H1 (cell line): ENCODE measurements at regions not wholly inside any gene's neighbourhood (a gene's known extent, or its start where the extent isn't known, plus 50 kb on each side); places are given as distances from the start of the nearest gene placed in this dataset.

ENCODE experiments used
- CTCF ChIA-PET: fragments of 300-600 bp; sonication (Branson Sonifier 250); formaldehyde crosslinking; loops from one replicate; lab custom pipeline; 2021; ENCODE audit not compliant: partially characterized antibody; lab: Charles Lee
- POLR2A ChIA-PET: fragments of 300-600 bp; sonication (Branson Sonifier 250); formaldehyde crosslinking; loops from one replicate; lab custom pipeline; 2021; ENCODE audit warnings: inconsistent platforms; ENCODE audit not compliant: partially characterized antibody; lab: Charles Lee
- DNase-seq, 2 experiments: peaks; one replicate each; pipeline versions ENCODE4 v3.0.0 to v3.0.0-alpha.2; 2010 to 2022; ENCODE audit warnings: low spot score in 2 of 2, low read depth in 1 of 2, mixed read lengths in 1 of 2
- FAIRE-seq: peaks from 2 replicates; lab custom pipeline; 2011; peaks lifted over from hg19 to GRCh38; lab: Jason Lieb, UNC
- H2AFZ ChIP-seq: 2 replicates; pipeline ENCODE4 v1.8.1; 2012; ENCODE audit warnings: low read length, inconsistent platforms
- H2AK5ac ChIP-seq: 2 replicates; pipeline ENCODE4 v1.6.1; 2013; ENCODE audit warnings: low read depth, low read length
- H2BK120ac ChIP-seq: replicated peaks from 2 replicates; pipeline ENCODE3; 2013; ENCODE audit warnings: low read depth, low read length, inconsistent platforms
- H2BK12ac ChIP-seq: 2 replicates; pipeline ENCODE4 v1.6.1; 2013; ENCODE audit warnings: low read depth, low read length
- H2BK15ac ChIP-seq: 2 replicates; pipeline ENCODE4 v1.6.1; 2013; ENCODE audit warnings: low read length
- H2BK20ac ChIP-seq: 2 replicates; pipeline ENCODE4 v1.6.1; 2013; ENCODE audit warnings: low read length
- H2BK5ac ChIP-seq: 2 replicates; pipeline ENCODE4 v1.6.1; 2013; ENCODE audit warnings: low read depth, low read length
- H3K14ac ChIP-seq: 2 replicates; pipeline ENCODE4 v1.6.1; 2013; ENCODE audit warnings: inconsistent platforms; ENCODE audit not compliant: insufficient read length
- H3K18ac ChIP-seq: 2 replicates; pipeline ENCODE4 v1.6.1; 2013; ENCODE audit warnings: low read length; ENCODE audit errors: extremely low read depth
- H3K23ac ChIP-seq: 2 replicates; pipeline ENCODE4 v1.6.1; 2013; ENCODE audit warnings: inconsistent platforms; ENCODE audit not compliant: insufficient read length
- H3K23me2 ChIP-seq: 2 replicates; pipeline ENCODE4 v1.6.1; 2013; ENCODE audit warnings: low read depth, low read length
- H3K27ac ChIP-seq: 2 replicates; pipeline ENCODE4 v1.6.1; 2011; ENCODE audit warnings: low read depth, low read length, inconsistent platforms
- H3K27me3 ChIP-seq, 4 experiments: replicated peaks in 1 of 4; 1 replicate in 1 of 4; 2 replicates in 3 of 4; pipeline versions ENCODE4 v1.6.1 to v1.8.1; 2011 to 2013; ENCODE audit warnings: low read length in 3 of 4, mild to moderate bottlenecking in 3 of 4, inconsistent platforms in 2 of 4, mixed read lengths in 2 of 4, moderate library complexity in 1 of 4; ENCODE audit not compliant: control insufficient read depth in 3 of 4, insufficient read depth in 3 of 4; ENCODE audit errors: extremely low read depth in 1 of 4
- H3K36me3 ChIP-seq, 4 experiments: 2 replicates each; pipeline versions ENCODE4 v1.6.1 to v1.8.1; 2011 to 2013; ENCODE audit warnings: mild to moderate bottlenecking in 4 of 4, low read length in 3 of 4, moderate library complexity in 2 of 4, control low read depth in 1 of 4, inconsistent platforms in 1 of 4; ENCODE audit not compliant: insufficient read depth in 4 of 4, control insufficient read depth in 2 of 4
- H3K4ac ChIP-seq: replicated peaks from 2 replicates; pipeline ENCODE3; 2013; ENCODE audit warnings: low read length, low read depth, mixed read lengths, inconsistent platforms; ENCODE audit not compliant: insufficient read length
- H3K4me1 ChIP-seq, 4 experiments: replicated peaks in 1 of 4; 1 replicate in 1 of 4; 2 replicates in 3 of 4; pipeline versions ENCODE4 v1.6.1 to v1.8.1; 2011 to 2013; ENCODE audit warnings: low read length in 3 of 4, inconsistent platforms in 2 of 4, mixed read lengths in 1 of 4; ENCODE audit not compliant: insufficient read depth in 4 of 4, control insufficient read depth in 3 of 4
- H3K4me2 ChIP-seq, 2 experiments: 2 replicates each; pipeline versions ENCODE4 v1.6.1 to v1.8.1; 2011 to 2013; ENCODE audit warnings: low read depth in 2 of 2, low read length in 2 of 2, control low read depth in 1 of 2, inconsistent platforms in 1 of 2, mild to moderate bottlenecking in 1 of 2; ENCODE audit not compliant: insufficient read depth in 1 of 2
- H3K4me3 ChIP-seq, 4 experiments: fragments of 200-600, 300-600 bp in 1 of 4; sonication (generic), shearing (Covaris generic), sonication (Bioruptor Twin) in 1 of 4; 2 replicates each; pipeline versions ENCODE4 v1.5.1 to v1.8.1; 2011 to 2016; ENCODE audit warnings: low read length in 4 of 4, low read depth in 3 of 4, control low read depth in 2 of 4, inconsistent platforms in 2 of 4, mild to moderate bottlenecking in 2 of 4, mixed read lengths in 1 of 4, moderate library complexity in 1 of 4; ENCODE audit not compliant: insufficient read depth in 2 of 4; ENCODE audit errors: extremely low read depth in 1 of 4
- H3K56ac ChIP-seq: replicated peaks from 2 replicates; pipeline ENCODE3; 2013; ENCODE audit warnings: low read depth, mild to moderate bottlenecking, mixed read lengths, low read length, inconsistent platforms; ENCODE audit not compliant: insufficient read length
- H3K79me1 ChIP-seq: 2 replicates; pipeline ENCODE4 v1.6.1; 2013; ENCODE audit warnings: low read depth, low read length, control low read depth
- H3K79me2 ChIP-seq, 2 experiments: 2 replicates each; pipeline versions ENCODE4 v1.6.1 to v1.8.1; 2012 to 2013; ENCODE audit warnings: low read length in 2 of 2, mild to moderate bottlenecking in 2 of 2, inconsistent platforms in 1 of 2; ENCODE audit not compliant: insufficient read depth in 2 of 2, control insufficient read depth in 1 of 2
- H3K9ac ChIP-seq, 4 experiments: replicated peaks in 1 of 4; 1 replicate in 1 of 4; 2 replicates in 3 of 4; pipeline versions ENCODE4 v1.6.1 to v1.8.1; 2011 to 2013; ENCODE audit warnings: low read depth in 3 of 4, low read length in 3 of 4, control low read depth in 2 of 4, mild to moderate bottlenecking in 2 of 4, moderate library complexity in 2 of 4, inconsistent platforms in 1 of 4; ENCODE audit errors: extremely low read depth in 1 of 4
- H3K9me3 ChIP-seq, 2 experiments: 2 replicates each; pipeline versions ENCODE4 v1.6.1 to v1.8.1; 2012 to 2013; ENCODE audit warnings: mild to moderate bottlenecking in 2 of 2, moderate library complexity in 2 of 2, control low read depth in 1 of 2, inconsistent platforms in 1 of 2, low read depth in 1 of 2, low read length in 1 of 2, mixed read lengths in 1 of 2; ENCODE audit not compliant: insufficient read depth in 2 of 2
- H4K20me1 ChIP-seq, 2 experiments: replicated peaks in 1 of 2; 2 replicates each; pipeline versions ENCODE3 to v1.8.1; 2011 to 2013; ENCODE audit warnings: inconsistent platforms in 2 of 2, low read length in 2 of 2, mild to moderate bottlenecking in 1 of 2; ENCODE audit not compliant: insufficient read depth in 2 of 2, control insufficient read depth in 1 of 2
- H4K5ac ChIP-seq: 2 replicates; pipeline ENCODE4 v1.6.1; 2013; ENCODE audit warnings: low read length, low read depth, mixed read lengths, inconsistent platforms; ENCODE audit not compliant: insufficient read length
- H4K8ac ChIP-seq: 2 replicates; pipeline ENCODE4 v1.8.0; 2013; ENCODE audit warnings: mild to moderate bottlenecking, moderate library complexity, low read length, inconsistent platforms; ENCODE audit not compliant: insufficient read depth; ENCODE audit errors: extremely low read depth
- H4K91ac ChIP-seq: replicated peaks from 2 replicates; pipeline ENCODE3; 2013; ENCODE audit warnings: low read length, mixed read lengths, inconsistent platforms; ENCODE audit not compliant: insufficient read length
- EP300 ChIP-seq, 2 experiments: IDR thresholded peaks; 1 replicate in 1 of 2; 2 replicates in 1 of 2; pipeline ENCODE4 v1.6.1; 2011 to 2012; ENCODE audit warnings: low read depth in 2 of 2, low read length in 2 of 2, mild to moderate bottlenecking in 2 of 2, borderline replicate concordance in 1 of 2, inconsistent platforms in 1 of 2, moderate library complexity in 1 of 2
- FOSL1 ChIP-seq: IDR thresholded peaks from 2 replicates; pipeline ENCODE4 v1.6.1; 2011; ENCODE audit warnings: mild to moderate bottlenecking, low read depth, low read length, moderate library complexity; ENCODE audit not compliant: insufficient read depth

DNA sequence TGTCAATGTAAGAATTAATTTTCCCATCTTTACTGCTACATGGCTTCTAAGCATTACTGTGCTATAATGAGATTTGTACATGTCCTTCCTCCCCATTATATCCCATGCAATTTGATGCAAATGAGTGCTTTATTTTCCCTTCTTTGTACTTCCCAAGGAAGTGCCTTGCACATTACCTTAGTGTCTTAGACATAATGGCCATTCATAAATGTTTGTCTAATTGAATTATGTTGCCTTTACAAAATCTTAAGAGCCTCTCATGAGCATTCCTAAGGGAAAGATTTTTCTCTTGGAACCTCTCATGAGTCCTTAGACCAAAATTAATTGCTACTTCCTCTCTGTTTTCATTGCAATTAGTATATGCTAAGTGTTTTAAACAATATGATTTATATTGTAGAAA lies 741.7 kb downstream of the RERGL start:
- Histone ChIP-seq H2AK5ac (no peak overlapping the region), H3K9ac (no peak overlapping the region), H3K4ac (no peak overlapping the region), H2BK5ac (no peak overlapping the region), H3K14ac (no peak overlapping the region), H3K23me2 (no peaks in the 10 kb centered on the region), H3K4me1 (peaks cover 0 to 2% (median under 1%) of the 10 kb centered on the region in 4 experiments; a peak in 2 of 7 replicates), H3K9me3 (no peaks in the 10 kb centered on the region), H3K56ac (no peak overlapping the region), H3K79me2 (no peaks in the 10 kb centered on the region), H3K79me1 (no peaks in the 10 kb centered on the region), H3K18ac (no peak overlapping the region), H2BK12ac (no peak overlapping the region), H4K5ac (no peak overlapping the region), H4K20me1 (no peaks in the 10 kb centered on the region), H2BK20ac (no peak overlapping the region), H3K23ac (no peak overlapping the region), H3K27me3 (peaks cover 0 to 1% (median 0%) of the 10 kb centered on the region in 4 experiments; a peak in 1 of 7 replicates), H2BK15ac (no peak overlapping the region), H3K27ac (no peak overlapping the region), H2BK120ac (no peak overlapping the region), H3K36me3 (no peaks in the 10 kb centered on the region), H4K8ac (no peak overlapping the region), H4K91ac (no peak overlapping the region), H3K4me3 (no peak overlapping the region), H3K4me2 (no peak overlapping the region), H2AFZ (no peak overlapping the region)
- FAIRE-seq: no peak
- ChIA-PET CTCF (no interaction called here), POLR2A (no interaction called here)
- DNase-seq: no peak
- no peak for TF ChIP-seq FOSL1
- TF ChIP-seq EP300 (IDR thresholded peaks at IDR 0.05; ENCODE audit: borderline replicate concordance in 1 of 2, low read depth in 2 of 2, low read length in 2 of 2): no peak
